H1 (cell line): ENCODE measurements at regions not wholly inside any gene's neighbourhood (a gene's known extent, or its start where the extent isn't known, plus 50 kb on each side); places are given as distances from the start of the nearest gene placed in this dataset.

Experiments
- CTCF ChIA-PET: fragments of 300-600 bp; sonication (Branson Sonifier 250); formaldehyde crosslinking; loops from one replicate; lab custom pipeline; 2021; ENCODE audit not compliant: partially characterized antibody; lab: Charles Lee
- POLR2A ChIA-PET: fragments of 300-600 bp; sonication (Branson Sonifier 250); formaldehyde crosslinking; loops from one replicate; lab custom pipeline; 2021; ENCODE audit warnings: inconsistent platforms; ENCODE audit not compliant: partially characterized antibody; lab: Charles Lee
- DNase-seq, 2 experiments: peaks; one replicate each; pipeline versions ENCODE4 v3.0.0 to v3.0.0-alpha.2; 2010 to 2022; ENCODE audit warnings: low spot score in 2 of 2, low read depth in 1 of 2, mixed read lengths in 1 of 2
- FAIRE-seq: peaks from 2 replicates; lab custom pipeline; 2011; peaks lifted over from hg19 to GRCh38; lab: Jason Lieb, UNC
- H2AFZ ChIP-seq: 2 replicates; pipeline ENCODE4 v1.8.1; 2012; ENCODE audit warnings: low read length, inconsistent platforms
- H2AK5ac ChIP-seq: 2 replicates; pipeline ENCODE4 v1.6.1; 2013; ENCODE audit warnings: low read depth, low read length
- H2BK120ac ChIP-seq: replicated peaks from 2 replicates; pipeline ENCODE3; 2013; ENCODE audit warnings: low read depth, low read length, inconsistent platforms
- H2BK12ac ChIP-seq: 2 replicates; pipeline ENCODE4 v1.6.1; 2013; ENCODE audit warnings: low read depth, low read length
- H2BK15ac ChIP-seq: 2 replicates; pipeline ENCODE4 v1.6.1; 2013; ENCODE audit warnings: low read length
- H2BK20ac ChIP-seq: 2 replicates; pipeline ENCODE4 v1.6.1; 2013; ENCODE audit warnings: low read length
- H2BK5ac ChIP-seq: 2 replicates; pipeline ENCODE4 v1.6.1; 2013; ENCODE audit warnings: low read depth, low read length
- H3K14ac ChIP-seq: 2 replicates; pipeline ENCODE4 v1.6.1; 2013; ENCODE audit warnings: inconsistent platforms; ENCODE audit not compliant: insufficient read length
- H3K18ac ChIP-seq: 2 replicates; pipeline ENCODE4 v1.6.1; 2013; ENCODE audit warnings: low read length; ENCODE audit errors: extremely low read depth
- H3K23ac ChIP-seq: 2 replicates; pipeline ENCODE4 v1.6.1; 2013; ENCODE audit warnings: inconsistent platforms; ENCODE audit not compliant: insufficient read length
- H3K23me2 ChIP-seq: 2 replicates; pipeline ENCODE4 v1.6.1; 2013; ENCODE audit warnings: low read depth, low read length
- H3K27ac ChIP-seq: 2 replicates; pipeline ENCODE4 v1.6.1; 2011; ENCODE audit warnings: low read depth, low read length, inconsistent platforms
- H3K27me3 ChIP-seq, 4 experiments: replicated peaks in 1 of 4; 1 replicate in 1 of 4; 2 replicates in 3 of 4; pipeline versions ENCODE4 v1.6.1 to v1.8.1; 2011 to 2013; ENCODE audit warnings: low read length in 3 of 4, mild to moderate bottlenecking in 3 of 4, inconsistent platforms in 2 of 4, mixed read lengths in 2 of 4, moderate library complexity in 1 of 4; ENCODE audit not compliant: control insufficient read depth in 3 of 4, insufficient read depth in 3 of 4; ENCODE audit errors: extremely low read depth in 1 of 4
- H3K36me3 ChIP-seq, 4 experiments: 2 replicates each; pipeline versions ENCODE4 v1.6.1 to v1.8.1; 2011 to 2013; ENCODE audit warnings: mild to moderate bottlenecking in 4 of 4, low read length in 3 of 4, moderate library complexity in 2 of 4, control low read depth in 1 of 4, inconsistent platforms in 1 of 4; ENCODE audit not compliant: insufficient read depth in 4 of 4, control insufficient read depth in 2 of 4
- H3K4ac ChIP-seq: replicated peaks from 2 replicates; pipeline ENCODE3; 2013; ENCODE audit warnings: low read length, low read depth, mixed read lengths, inconsistent platforms; ENCODE audit not compliant: insufficient read length
- H3K4me1 ChIP-seq, 4 experiments: replicated peaks in 1 of 4; 1 replicate in 1 of 4; 2 replicates in 3 of 4; pipeline versions ENCODE4 v1.6.1 to v1.8.1; 2011 to 2013; ENCODE audit warnings: low read length in 3 of 4, inconsistent platforms in 2 of 4, mixed read lengths in 1 of 4; ENCODE audit not compliant: insufficient read depth in 4 of 4, control insufficient read depth in 3 of 4
- H3K4me2 ChIP-seq, 2 experiments: 2 replicates each; pipeline versions ENCODE4 v1.6.1 to v1.8.1; 2011 to 2013; ENCODE audit warnings: low read depth in 2 of 2, low read length in 2 of 2, control low read depth in 1 of 2, inconsistent platforms in 1 of 2, mild to moderate bottlenecking in 1 of 2; ENCODE audit not compliant: insufficient read depth in 1 of 2
- H3K4me3 ChIP-seq, 4 experiments: fragments of 200-600, 300-600 bp in 1 of 4; sonication (generic), shearing (Covaris generic), sonication (Bioruptor Twin) in 1 of 4; 2 replicates each; pipeline versions ENCODE4 v1.5.1 to v1.8.1; 2011 to 2016; ENCODE audit warnings: low read length in 4 of 4, low read depth in 3 of 4, control low read depth in 2 of 4, inconsistent platforms in 2 of 4, mild to moderate bottlenecking in 2 of 4, mixed read lengths in 1 of 4, moderate library complexity in 1 of 4; ENCODE audit not compliant: insufficient read depth in 2 of 4; ENCODE audit errors: extremely low read depth in 1 of 4
- H3K56ac ChIP-seq: replicated peaks from 2 replicates; pipeline ENCODE3; 2013; ENCODE audit warnings: low read depth, mild to moderate bottlenecking, mixed read lengths, low read length, inconsistent platforms; ENCODE audit not compliant: insufficient read length
- H3K79me1 ChIP-seq: 2 replicates; pipeline ENCODE4 v1.6.1; 2013; ENCODE audit warnings: low read depth, low read length, control low read depth
- H3K79me2 ChIP-seq, 2 experiments: 2 replicates each; pipeline versions ENCODE4 v1.6.1 to v1.8.1; 2012 to 2013; ENCODE audit warnings: low read length in 2 of 2, mild to moderate bottlenecking in 2 of 2, inconsistent platforms in 1 of 2; ENCODE audit not compliant: insufficient read depth in 2 of 2, control insufficient read depth in 1 of 2
- H3K9ac ChIP-seq, 4 experiments: replicated peaks in 1 of 4; 1 replicate in 1 of 4; 2 replicates in 3 of 4; pipeline versions ENCODE4 v1.6.1 to v1.8.1; 2011 to 2013; ENCODE audit warnings: low read depth in 3 of 4, low read length in 3 of 4, control low read depth in 2 of 4, mild to moderate bottlenecking in 2 of 4, moderate library complexity in 2 of 4, inconsistent platforms in 1 of 4; ENCODE audit errors: extremely low read depth in 1 of 4
- H3K9me3 ChIP-seq, 2 experiments: 2 replicates each; pipeline versions ENCODE4 v1.6.1 to v1.8.1; 2012 to 2013; ENCODE audit warnings: mild to moderate bottlenecking in 2 of 2, moderate library complexity in 2 of 2, control low read depth in 1 of 2, inconsistent platforms in 1 of 2, low read depth in 1 of 2, low read length in 1 of 2, mixed read lengths in 1 of 2; ENCODE audit not compliant: insufficient read depth in 2 of 2
- H4K20me1 ChIP-seq, 2 experiments: replicated peaks in 1 of 2; 2 replicates each; pipeline versions ENCODE3 to v1.8.1; 2011 to 2013; ENCODE audit warnings: inconsistent platforms in 2 of 2, low read length in 2 of 2, mild to moderate bottlenecking in 1 of 2; ENCODE audit not compliant: insufficient read depth in 2 of 2, control insufficient read depth in 1 of 2
- H4K5ac ChIP-seq: 2 replicates; pipeline ENCODE4 v1.6.1; 2013; ENCODE audit warnings: low read length, low read depth, mixed read lengths, inconsistent platforms; ENCODE audit not compliant: insufficient read length
- H4K8ac ChIP-seq: 2 replicates; pipeline ENCODE4 v1.8.0; 2013; ENCODE audit warnings: mild to moderate bottlenecking, moderate library complexity, low read length, inconsistent platforms; ENCODE audit not compliant: insufficient read depth; ENCODE audit errors: extremely low read depth
- H4K91ac ChIP-seq: replicated peaks from 2 replicates; pipeline ENCODE3; 2013; ENCODE audit warnings: low read length, mixed read lengths, inconsistent platforms; ENCODE audit not compliant: insufficient read length
- CBX5 ChIP-seq: fragments of 300-800, 300-1000 bp; sonication (generic); IDR thresholded peaks from 2 replicates; pipeline ENCODE4 v1.7.1; 2016; ENCODE audit warnings: antibody characterized with exemption, low read length, low read depth
- CTCF ChIP-seq, 3 experiments: IDR thresholded peaks; 1 replicate in 2 of 3; 2 replicates in 1 of 3; pipeline versions ENCODE4 v1.5.1 to v1.6.1; 2011; ENCODE audit warnings: low read length in 3 of 3, mild to moderate bottlenecking in 3 of 3, inconsistent platforms in 2 of 3, low read depth in 1 of 3, moderate library complexity in 1 of 3; ENCODE audit not compliant: insufficient read depth in 1 of 3; ENCODE audit errors: control extremely low read depth in 1 of 3
- GTF2F1 ChIP-seq: IDR thresholded peaks from 2 replicates; pipeline ENCODE4 v1.6.1; 2012; ENCODE audit warnings: low read depth, low read length, improper control_type of control experiment, borderline replicate concordance
- HDAC6 ChIP-seq: IDR thresholded peaks from one replicate; pipeline ENCODE4 v1.7.1; 2012; ENCODE audit warnings: low read depth, mild to moderate bottlenecking, inconsistent platforms, low read length, moderate library complexity
- MAFK ChIP-seq: IDR thresholded peaks from 2 replicates; pipeline ENCODE4 v1.6.1; 2012; ENCODE audit warnings: low read depth, mild to moderate bottlenecking, improper control_type of control experiment, low read length
- NANOG ChIP-seq: IDR thresholded peaks from 2 replicates; pipeline ENCODE4 v1.6.1; 2011; ENCODE audit warnings: low read length, low read depth, mild to moderate bottlenecking, inconsistent platforms; ENCODE audit not compliant: insufficient read depth, poor library complexity, severe bottlenecking
- NRF1 ChIP-seq: IDR thresholded peaks from 2 replicates; pipeline ENCODE4 v1.6.1; 2011; ENCODE audit warnings: mild to moderate bottlenecking, low read depth, low read length, improper control_type of control experiment
- RXRA ChIP-seq: IDR thresholded peaks from 2 replicates; pipeline ENCODE4 v1.6.1; 2011; ENCODE audit warnings: low read depth, mild to moderate bottlenecking, low read length, moderate library complexity; ENCODE audit not compliant: insufficient read depth
- SAP30 ChIP-seq: fragments of 300-600 bp; sonication (generic); IDR thresholded peaks from 2 replicates; pipeline ENCODE4 v1.7.1; 2012; ENCODE audit warnings: low read length, moderate library complexity, mild to moderate bottlenecking, inconsistent platforms; ENCODE audit not compliant: insufficient read depth, insufficient replicate concordance
- SIX5 ChIP-seq: IDR thresholded peaks from 2 replicates; pipeline ENCODE4 v1.6.1; 2011; ENCODE audit warnings: mild to moderate bottlenecking, low read depth, low read length
- TAF7 ChIP-seq: optimal IDR thresholded peaks from 2 replicates; pipeline ENCODE3; 2011; ENCODE audit warnings: low read depth, mild to moderate bottlenecking, inconsistent platforms, low read length, moderate library complexity, borderline replicate concordance
- TCF12 ChIP-seq: IDR thresholded peaks from 2 replicates; pipeline ENCODE4 v1.6.1; 2011; ENCODE audit warnings: low read depth, mild to moderate bottlenecking, low read length
- WGBS, 2 experiments: shearing (Covaris generic) in 1 of 2; methylation state at CpG; one replicate each; pipeline versions ENCODE4 v1.1.6 to v1.1.7; 2013 to 2015; ENCODE audit warnings: low lambda C conversion rate in 2 of 2, mixed read lengths in 2 of 2, inconsistent platforms in 1 of 2, low coverage in 1 of 2, missing lambda C conversion rate in 1 of 2; ENCODE audit not compliant: insufficient replicate concordance in 2 of 2, insufficient coverage in 1 of 2, insufficient read length in 1 of 2; ENCODE audit errors: extremely low coverage in 1 of 2, missing lambda C conversion rate in 1 of 2; 5-methylcytosine and 5-hydroxymethylcytosine counted together

- no peak overlapping the region for H3K4me3 ChIP-seq
- H4K20me1 ChIP-seq: no peaks in the 10 kb centered on the region
- H2BK20ac ChIP-seq: no peak overlapping the region
- no peak overlapping the region for H2AFZ ChIP-seq
- no peak overlapping the region for H2BK15ac ChIP-seq
- FAIRE-seq (no peak), DNase-seq (no peak)
- no peaks in the 10 kb centered on the region for H3K27me3 ChIP-seq
- no peak overlapping the region for H3K14ac ChIP-seq
- no peak overlapping the region for H4K8ac ChIP-seq
- no peak overlapping the region for H2AK5ac ChIP-seq
- no peak overlapping the region for H3K9ac ChIP-seq
- H3K27ac ChIP-seq: no peak overlapping the region
- H3K79me1 ChIP-seq: no peaks in the 10 kb centered on the region
- H3K4me1 ChIP-seq: no peaks in the 10 kb centered on the region
- 92% methylated on average over 6 of the region's 6 CpGs; no CpG with 5 or more reads in 1 of the 2 experiments for WGBS, 2 experiments
- CTCF ChIA-PET: interaction anchor here (0.6 kb wide), 1 partner anchor 8 kb away, joined by 3 read pairs; no protein-coding TSS in a partner anchor
- no peak overlapping the region for H3K23ac ChIP-seq
- H3K23me2 ChIP-seq: no peaks in the 10 kb centered on the region
- H3K56ac ChIP-seq: no peak overlapping the region
- no peaks in the 10 kb centered on the region for H3K9me3 ChIP-seq
- no peak overlapping the region for H2BK120ac ChIP-seq
- no peak overlapping the region for H3K4ac ChIP-seq
- no peak overlapping the region for H3K18ac ChIP-seq
- POLR2A ChIA-PET: no interaction called here
- H3K36me3 ChIP-seq: no peaks in the 10 kb centered on the region
- H3K79me2 ChIP-seq: no peaks in the 10 kb centered on the region
- H2BK5ac ChIP-seq: no peak overlapping the region
- H4K91ac ChIP-seq: no peak overlapping the region
- H3K4me2 ChIP-seq: no peak overlapping the region
- H2BK12ac ChIP-seq: no peak overlapping the region
- H4K5ac ChIP-seq: no peak overlapping the region
- TF ChIP-seq CBX5 (no peak), RXRA (no peak), TAF7 (no peak), NANOG (no peak), TCF12 (no peak), CTCF (IDR thresholded peaks at IDR 0.05; ENCODE audit: control extremely low read depth in 1 of 3, insufficient read depth in 1 of 3, low read depth in 1 of 3, low read length in 3 of 3) (no peak), MAFK (no peak), NRF1 (no peak), HDAC6 (no peak), SIX5 (no peak), SAP30 (no peak), GTF2F1 (no peak)
These were observed 390.8 kb upstream of the MON1B start for GRCh38 chr16:76800196-76800595.
